Activated CD8-positive, alpha-beta T cell treated with anti-CD3 and anti-CD28 coated beads for 36 hours (primary cell): ENCODE measurements at regions not wholly inside any gene's neighbourhood (a gene's known extent, or its start where the extent isn't known, plus 50 kb on each side); places are given as distances from the start of the nearest gene placed in this dataset.

ENCODE experiments used
- ATAC-seq: fragments of 200-7000 bp; cut with Tn5 transposase; one replicate; pipeline ENCODE4 v1.10.0; 2021; ENCODE audit warnings: mild to moderate bottlenecking, moderate library complexity
- CTCF ChIA-PET: fragments of 350-600 bp; sonication (Branson Sonifier 250); formaldehyde crosslinking; loops from one replicate; lab custom pipeline; 2021; ENCODE audit warnings: antibody characterized with exemption; lab: Charles Lee
- POLR2A ChIA-PET: fragments of 350-600 bp; sonication (Branson Sonifier 250); formaldehyde crosslinking; loops from one replicate; lab custom pipeline; 2021; ENCODE audit warnings: antibody characterized with exemption; lab: Charles Lee
- DNase-seq: peaks from one replicate; pipeline ENCODE4 v3.0.0-alpha.2; 2020
- H3K27ac Mint-ChIP-seq: one replicate; pipeline ENCODE4 v1.8.0; 2021; ENCODE audit warnings: mild to moderate bottlenecking, mixed read lengths
- H3K27me3 Mint-ChIP-seq: one replicate; pipeline ENCODE4 v1.8.0; 2021; ENCODE audit warnings: mixed read lengths
- H3K36me3 Mint-ChIP-seq: one replicate; pipeline ENCODE4 v1.8.0; 2021; ENCODE audit warnings: low read depth, mixed read lengths
- H3K4me1 Mint-ChIP-seq: one replicate; pipeline ENCODE4 v1.8.0; 2021; ENCODE audit warnings: low read depth, mixed read lengths
- H3K4me3 Mint-ChIP-seq: one replicate; pipeline ENCODE4 v1.8.0; 2021; ENCODE audit warnings: mild to moderate bottlenecking, moderate library complexity, mixed read lengths
- H3K9me3 Mint-ChIP-seq: one replicate; pipeline ENCODE4 v1.8.0; 2021; ENCODE audit warnings: mixed read lengths
- intact Hi-C: fragments of 100-400 bp; cut with micrococcal nuclease; formaldehyde crosslinking; loops from one replicate; pipeline ENCODE4 v1.10.0; 2022
- TF ChIP-seq, protein P1 (sequence below): fragments of 200-600 bp; IDR thresholded peaks from one replicate; pipeline ENCODE4 v1.8.0; 2022; ENCODE audit warnings: antibody characterized with exemption, mild to moderate bottlenecking

GRCh38 chr6:76703786-76704185, 631.3 kb upstream of the IMPG1 start:
- intact Hi-C loops = no loop called here
- POLR2A ChIA-PET = no interaction called here
- ATAC-seq = no peak
- no peaks in the 10 kb centered on the region for H3K4me1 Mint-ChIP-seq
- TF ChIP-seq, protein P1, sequence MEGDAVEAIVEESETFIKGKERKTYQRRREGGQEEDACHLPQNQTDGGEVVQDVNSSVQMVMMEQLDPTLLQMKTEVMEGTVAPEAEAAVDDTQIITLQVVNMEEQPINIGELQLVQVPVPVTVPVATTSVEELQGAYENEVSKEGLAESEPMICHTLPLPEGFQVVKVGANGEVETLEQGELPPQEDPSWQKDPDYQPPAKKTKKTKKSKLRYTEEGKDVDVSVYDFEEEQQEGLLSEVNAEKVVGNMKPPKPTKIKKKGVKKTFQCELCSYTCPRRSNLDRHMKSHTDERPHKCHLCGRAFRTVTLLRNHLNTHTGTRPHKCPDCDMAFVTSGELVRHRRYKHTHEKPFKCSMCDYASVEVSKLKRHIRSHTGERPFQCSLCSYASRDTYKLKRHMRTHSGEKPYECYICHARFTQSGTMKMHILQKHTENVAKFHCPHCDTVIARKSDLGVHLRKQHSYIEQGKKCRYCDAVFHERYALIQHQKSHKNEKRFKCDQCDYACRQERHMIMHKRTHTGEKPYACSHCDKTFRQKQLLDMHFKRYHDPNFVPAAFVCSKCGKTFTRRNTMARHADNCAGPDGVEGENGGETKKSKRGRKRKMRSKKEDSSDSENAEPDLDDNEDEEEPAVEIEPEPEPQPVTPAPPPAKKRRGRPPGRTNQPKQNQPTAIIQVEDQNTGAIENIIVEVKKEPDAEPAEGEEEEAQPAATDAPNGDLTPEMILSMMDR = no peak
- no peak overlapping the region for H3K27ac Mint-ChIP-seq
- no peak overlapping the region for H3K4me3 Mint-ChIP-seq
- no peak for DNase-seq
- no peaks in the 10 kb centered on the region for H3K36me3 Mint-ChIP-seq
- CTCF ChIA-PET = no interaction called here
- H3K27me3 Mint-ChIP-seq = no peaks in the 10 kb centered on the region
- H3K9me3 Mint-ChIP-seq = peaks cover 2% of the 10 kb centered on the region

DNA sequence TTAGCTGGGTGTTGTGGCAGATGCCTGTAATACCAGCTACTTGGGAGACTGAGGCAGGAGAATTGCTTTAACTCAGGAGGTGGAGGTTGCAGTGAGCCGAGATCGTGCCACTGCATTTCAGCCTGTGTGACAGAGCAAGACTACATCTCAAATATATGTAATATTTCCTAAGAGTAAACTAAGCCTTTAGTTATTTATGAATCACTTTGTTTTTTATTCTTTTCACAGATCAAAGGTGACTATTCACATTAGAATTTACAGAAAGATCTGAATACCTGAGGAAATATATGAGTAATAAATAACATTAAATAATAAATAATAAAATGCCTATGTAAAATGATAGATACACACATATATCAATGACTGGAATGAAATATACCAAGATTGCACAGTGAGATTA, 630.8 kb upstream of the IMPG1 start:
- POLR2A ChIA-PET = no interaction called here
- intact Hi-C loops = no loop called here
- Mint-ChIP-seq H3K9me3 (peaks cover 2% of the 10 kb centered on the region), H3K4me3 (no peak overlapping the region), H3K36me3 (no peaks in the 10 kb centered on the region), H3K27ac (no peak overlapping the region), H3K4me1 (no peaks in the 10 kb centered on the region), H3K27me3 (no peaks in the 10 kb centered on the region)
- ATAC-seq (no peak), DNase-seq (no peak)
- CTCF ChIA-PET = no interaction called here
- TF ChIP-seq, protein P1 = no peak

DNA sequence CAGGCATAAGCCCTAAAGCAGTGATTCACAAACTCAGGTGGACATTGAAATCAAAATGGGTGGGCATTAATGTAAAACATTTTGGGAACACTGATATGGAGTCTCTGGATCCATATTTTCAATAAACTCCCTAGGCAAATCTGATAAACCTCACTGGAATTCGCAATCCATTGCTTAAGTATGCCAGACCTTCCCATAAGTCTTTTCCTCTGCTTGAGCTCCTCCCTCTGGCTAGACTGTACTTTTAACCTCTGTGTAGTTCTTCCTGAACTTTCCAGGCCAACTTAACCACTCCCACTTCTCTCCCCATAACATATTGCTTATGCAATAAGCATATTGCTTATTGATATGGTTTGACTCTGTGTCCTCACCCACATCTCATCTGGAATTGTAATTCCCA, 629.7 kb upstream of the IMPG1 start:
- intact Hi-C loops = no loop called here
- no peaks in the 10 kb centered on the region for H3K36me3 Mint-ChIP-seq
- peaks cover 2% of the 10 kb centered on the region for H3K9me3 Mint-ChIP-seq
- ChIA-PET POLR2A (no interaction called here), CTCF (no interaction called here)
- H3K27ac Mint-ChIP-seq = no peak overlapping the region
- DNase-seq (no peak), ATAC-seq (no peak)
- H3K4me1 Mint-ChIP-seq = no peaks in the 10 kb centered on the region
- no peaks in the 10 kb centered on the region for H3K27me3 Mint-ChIP-seq
- H3K4me3 Mint-ChIP-seq = no peak overlapping the region
- TF ChIP-seq, protein P1 = no peak

GRCh38 chr6:76701610-76702009, 629.1 kb upstream of the IMPG1 start:
- H3K4me1 Mint-ChIP-seq = no peaks in the 10 kb centered on the region
- no peak overlapping the region for H3K4me3 Mint-ChIP-seq
- no peak overlapping the region for H3K27ac Mint-ChIP-seq
- ATAC-seq (no peak), DNase-seq (no peak)
- no peaks in the 10 kb centered on the region for H3K36me3 Mint-ChIP-seq
- ChIA-PET CTCF (no interaction called here), POLR2A (no interaction called here)
- intact Hi-C loops = no loop called here
- H3K9me3 Mint-ChIP-seq = peaks cover 2% of the 10 kb centered on the region
- H3K27me3 Mint-ChIP-seq = no peaks in the 10 kb centered on the region
- TF ChIP-seq, protein P1 = no peak

GRCh38 chr6:76697585-76697984, 625.1 kb upstream of the IMPG1 start:
- CTCF ChIA-PET = interaction anchor here (1.4 kb wide), 1 partner anchor 25 kb away, joined by 4 read pairs; no protein-coding TSS in a partner anchor

More at GRCh38 chr6:76697585-76697984, 625.1 kb upstream of the IMPG1 start:
- Mint-ChIP-seq H3K27me3 (no peaks in the 10 kb centered on the region), H3K4me3 (no peak overlapping the region), H3K9me3 (peaks cover 2% of the 10 kb centered on the region), H3K4me1 (no peaks in the 10 kb centered on the region), H3K27ac (no peak overlapping the region), H3K36me3 (no peaks in the 10 kb centered on the region)
- intact Hi-C loops = no loop called here
- ATAC-seq (no peak), DNase-seq (no peak)
- TF ChIP-seq, protein P1 = no peak
- POLR2A ChIA-PET = no interaction called here
